HG03025 (cell line): ENCODE measurements at regions not wholly inside any gene's neighbourhood (a gene's known extent, or its start where the extent isn't known, plus 50 kb on each side); places are given as distances from the start of the nearest gene placed in this dataset.

ENCODE experiments used
- ATAC-seq: cut with Tn5 transposase; IDR thresholded peaks from one replicate; pipeline ENCODE4 v1.9.1; 2021; ENCODE audit warnings: mild to moderate bottlenecking, moderate library complexity; ENCODE audit not compliant: unreplicated experiment, low FRiP score

DNA sequence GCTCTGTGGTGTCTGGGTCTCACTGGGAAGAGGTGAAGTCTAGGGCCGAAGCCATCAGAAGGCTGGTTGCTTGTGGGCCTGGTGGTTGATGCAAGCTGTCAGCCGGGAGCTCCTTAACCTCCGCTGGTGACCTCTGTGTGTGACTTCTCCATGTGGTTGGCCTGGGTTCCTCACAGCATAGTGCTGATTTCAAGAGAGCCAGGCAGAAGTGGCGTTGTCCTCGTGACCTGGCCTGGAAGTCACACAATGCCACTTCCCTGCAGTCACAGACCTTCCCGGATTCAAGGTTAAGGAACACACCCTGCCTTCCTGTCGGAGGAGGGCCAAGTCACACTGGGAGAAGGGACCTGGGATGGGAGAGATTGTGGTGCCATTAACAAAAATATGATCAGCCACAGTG lies 303.7 kb upstream of the HS6ST1 start:
- ATAC-seq, result no peak

DNA sequence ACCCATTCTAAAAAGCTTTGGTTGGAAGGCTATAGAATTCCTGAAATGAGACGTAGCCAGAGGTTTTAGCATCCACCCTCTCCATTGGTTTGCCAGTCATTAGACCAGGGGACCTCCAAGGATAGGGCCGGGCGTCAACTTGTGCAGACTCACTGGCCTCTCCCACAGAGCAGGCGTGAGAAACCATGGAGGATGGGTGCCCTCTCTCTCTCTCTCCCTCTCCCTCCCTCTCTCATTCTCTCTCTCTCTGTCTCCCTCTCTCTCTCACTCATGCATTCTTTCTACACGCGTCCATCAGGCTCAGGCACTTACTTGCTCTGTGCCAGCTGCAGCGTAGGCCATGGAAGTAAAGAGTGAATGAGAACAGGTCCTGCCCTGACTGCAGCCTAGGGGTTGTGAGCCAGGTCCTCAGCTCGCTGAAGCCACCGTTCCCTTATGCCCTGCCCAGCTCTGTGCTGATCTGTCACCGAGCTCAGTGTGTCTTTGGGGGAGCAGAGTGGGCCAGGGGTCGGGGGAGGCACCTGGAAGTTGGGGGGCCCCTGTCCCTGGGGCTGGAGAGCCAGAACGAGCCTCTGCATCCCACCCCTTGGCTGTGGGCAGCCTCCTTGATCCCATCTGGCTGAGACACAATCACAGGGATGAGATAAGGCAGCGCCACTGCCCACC lies 304.4 kb upstream of the HS6ST1 start:
- ATAC-seq, result no peak

DNA sequence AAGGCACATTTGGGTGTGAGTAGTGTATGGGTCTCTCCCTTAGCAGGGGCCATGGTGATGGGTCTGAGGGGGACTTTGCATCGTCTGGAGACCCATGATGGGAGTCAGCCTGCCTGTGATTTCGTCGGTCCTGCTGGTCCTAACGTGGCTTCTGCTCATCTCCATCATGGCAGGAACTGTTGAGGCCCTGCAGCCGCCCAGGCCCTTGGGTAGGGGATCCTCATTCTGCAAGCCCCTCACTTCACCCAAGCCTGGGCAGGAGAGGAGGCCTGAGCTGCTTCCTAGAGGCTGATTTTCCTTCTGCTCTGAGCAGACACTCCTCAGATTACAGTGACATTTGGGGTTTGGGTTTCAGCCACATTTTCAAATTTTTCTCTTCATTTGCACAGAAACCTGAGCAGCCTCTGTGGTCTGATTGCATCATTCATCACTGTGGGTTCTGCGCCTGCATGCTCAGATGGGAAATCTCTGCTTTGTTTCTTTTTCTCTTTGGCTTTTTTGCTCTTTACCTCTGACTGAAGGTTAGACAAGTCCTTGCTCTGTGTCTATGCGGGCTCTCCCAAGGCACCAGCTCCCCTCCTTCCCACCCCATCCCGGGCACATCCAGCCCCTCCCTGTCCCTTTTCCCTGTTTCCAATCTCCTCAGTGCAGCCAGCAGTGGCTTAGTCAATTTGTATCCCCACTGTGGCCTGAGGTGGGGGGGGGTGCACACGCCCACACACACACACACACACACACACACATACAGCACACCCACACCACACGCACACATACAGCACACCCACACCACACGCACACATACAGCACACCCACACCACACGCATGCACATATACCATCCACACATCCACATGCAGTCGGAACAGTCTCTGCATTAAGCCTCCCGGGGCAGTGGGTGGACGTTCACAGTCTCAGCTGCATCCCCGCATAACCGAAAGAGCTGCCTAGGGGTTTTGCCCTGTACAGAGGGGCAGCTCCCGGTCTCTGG lies 305.4 kb upstream of the HS6ST1 start:
- ATAC-seq, result peak; percentile 79

DNA sequence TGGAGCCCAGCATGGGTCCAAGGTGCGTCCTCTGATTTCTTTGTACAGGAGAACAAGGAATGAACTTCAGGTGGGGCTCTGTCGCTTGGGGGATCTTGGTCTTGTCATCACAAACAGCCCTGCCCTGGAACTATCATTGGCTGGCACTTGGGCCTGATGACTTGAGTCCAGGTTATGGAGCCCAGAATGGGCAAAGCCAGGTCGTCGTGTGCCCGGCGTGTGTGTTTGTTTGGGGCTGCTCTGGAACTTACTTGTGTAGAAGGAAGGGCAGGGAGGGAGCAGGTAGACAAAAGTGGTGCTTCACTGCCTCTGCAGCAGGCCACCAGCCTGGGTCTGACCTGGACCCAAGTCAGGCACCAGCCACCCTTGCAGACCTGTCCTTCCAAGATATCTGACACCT lies 306.3 kb upstream of the HS6ST1 start:
- no peak for ATAC-seq

DNA sequence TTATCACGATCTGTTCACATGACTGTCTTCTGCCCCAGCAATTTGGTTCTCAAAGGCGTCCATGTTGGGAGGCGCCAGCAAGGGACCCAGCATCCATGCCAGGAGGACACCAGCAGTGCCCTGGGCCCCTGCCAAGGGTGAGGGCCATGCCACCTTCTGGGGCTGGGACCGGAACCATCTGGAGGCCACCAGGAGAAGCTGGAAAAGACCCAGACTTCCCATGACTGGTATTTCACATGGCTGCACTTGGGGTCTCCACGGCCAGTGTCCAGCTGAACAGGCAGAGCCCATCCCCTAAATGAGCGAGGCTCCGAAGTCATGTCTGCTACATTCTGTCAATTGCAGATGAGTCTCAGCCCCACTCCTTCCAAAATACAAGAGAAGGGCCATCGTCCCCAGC lies 306.8 kb upstream of the HS6ST1 start:
- no peak for ATAC-seq

DNA sequence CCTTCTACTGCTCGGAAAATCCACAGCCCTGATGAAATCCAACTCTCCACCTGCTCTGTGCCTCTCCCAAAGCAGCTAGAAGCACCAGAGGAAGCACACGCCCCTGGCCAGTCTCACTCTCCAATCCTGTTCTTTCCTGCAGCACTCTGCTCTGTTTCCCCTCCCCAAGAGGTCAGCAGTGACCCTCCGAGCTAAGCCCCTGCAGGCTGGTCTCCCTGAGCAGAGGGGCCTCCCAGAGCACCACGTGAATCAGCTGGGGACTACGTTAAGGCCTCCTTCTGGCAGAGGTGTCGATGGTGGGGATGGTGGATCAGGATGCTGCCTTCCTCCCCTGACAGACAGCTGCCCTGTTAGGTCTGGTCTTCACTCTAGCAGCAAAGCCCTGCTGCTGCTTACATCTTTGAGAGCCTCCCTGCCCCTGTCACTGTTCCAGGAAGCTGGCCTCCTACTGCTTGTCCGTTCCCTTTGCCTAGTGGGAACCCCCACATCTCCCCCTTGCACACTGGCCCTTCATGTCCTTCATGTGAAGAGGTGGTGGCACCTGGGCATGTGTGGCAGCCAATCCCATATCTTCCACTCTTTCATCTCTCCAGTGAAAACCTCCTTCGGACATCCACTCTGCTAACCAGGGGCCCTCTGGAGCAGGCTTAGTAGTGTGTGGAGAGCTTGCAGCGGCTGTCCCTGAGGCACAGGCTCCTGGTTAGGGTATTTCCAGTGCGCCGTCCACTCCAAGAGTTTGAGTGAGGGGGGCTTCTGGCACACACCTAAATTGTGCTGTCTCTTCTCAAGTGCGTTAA lies 307.5 kb upstream of the HS6ST1 start:
- no peak for ATAC-seq

DNA sequence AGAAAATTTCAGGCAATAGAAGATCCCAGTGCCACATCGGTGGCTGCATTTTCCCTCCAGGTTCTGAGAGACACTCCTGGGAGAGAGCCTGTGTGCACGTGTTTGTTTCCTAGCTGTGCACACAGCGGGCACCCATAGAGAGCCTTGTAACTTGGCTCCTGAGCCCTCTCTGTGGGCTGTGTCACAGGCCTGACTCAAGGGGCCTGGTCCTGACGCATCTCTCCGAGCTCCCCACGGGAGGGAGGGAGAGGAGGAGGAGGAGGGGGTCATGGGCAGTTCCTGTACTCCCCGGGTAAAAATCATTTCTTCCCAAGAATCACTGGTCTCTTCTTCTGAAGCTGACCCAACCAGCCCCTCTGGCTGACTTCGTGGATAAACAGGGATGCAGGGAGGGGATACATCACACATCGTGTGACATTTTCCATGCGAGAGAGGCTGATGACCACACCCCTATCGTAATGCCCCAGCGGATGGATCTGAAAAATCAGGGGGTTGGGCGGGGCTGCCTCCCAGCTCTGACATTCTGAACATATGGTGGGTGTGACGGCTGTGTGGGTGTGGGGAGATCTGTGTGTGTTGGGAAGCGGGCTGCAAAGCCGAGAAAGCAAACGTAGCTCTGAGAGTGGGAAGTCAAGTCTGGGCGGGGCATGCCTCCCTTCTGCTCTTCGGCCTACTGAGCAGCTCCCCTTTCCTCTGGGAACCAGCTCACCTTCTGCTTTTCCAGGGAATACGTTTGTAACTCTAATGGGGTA lies 308.3 kb upstream of the HS6ST1 start:
- no peak for ATAC-seq

DNA sequence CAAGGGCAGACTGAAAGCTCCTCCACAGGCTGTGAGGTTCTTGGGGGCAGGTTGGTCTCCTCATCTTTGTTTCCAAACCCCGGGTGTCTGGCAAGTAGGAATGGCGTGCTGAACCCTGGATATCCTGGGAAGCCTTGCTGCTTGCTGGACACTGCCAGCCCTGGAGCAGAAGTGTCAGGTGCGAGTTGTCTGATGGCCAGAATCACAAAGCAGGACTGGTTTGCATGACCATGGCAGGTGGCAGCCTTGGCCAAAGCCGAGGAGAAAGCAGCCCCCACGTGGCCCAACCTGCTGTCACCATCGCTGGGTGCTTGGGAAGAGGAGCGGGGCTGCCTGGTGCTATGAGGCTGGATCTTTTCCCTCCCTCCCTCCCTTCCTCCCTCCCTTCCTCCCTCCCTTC lies 309.5 kb upstream of the HS6ST1 start:
- ATAC-seq, result no peak

DNA sequence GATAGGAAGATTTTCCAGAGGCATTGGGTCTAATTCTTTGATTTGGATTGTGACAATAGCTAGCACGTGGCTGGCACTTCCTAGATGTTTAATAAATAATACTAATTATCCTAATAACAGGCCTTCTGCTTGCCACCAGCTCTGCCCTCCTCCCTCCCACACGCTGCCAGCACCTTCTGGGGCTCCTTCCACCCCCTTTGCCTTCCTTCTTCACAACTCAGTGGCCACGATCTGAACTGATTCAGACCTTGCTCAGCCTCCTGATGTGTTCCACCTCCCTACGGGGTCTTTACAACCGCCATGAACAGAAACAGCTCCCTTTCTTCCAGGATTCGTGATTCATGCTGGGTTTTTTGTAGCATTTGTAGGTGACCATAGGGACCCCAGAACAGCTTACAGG lies 310.3 kb upstream of the HS6ST1 start:
- ATAC-seq, result no peak

DNA sequence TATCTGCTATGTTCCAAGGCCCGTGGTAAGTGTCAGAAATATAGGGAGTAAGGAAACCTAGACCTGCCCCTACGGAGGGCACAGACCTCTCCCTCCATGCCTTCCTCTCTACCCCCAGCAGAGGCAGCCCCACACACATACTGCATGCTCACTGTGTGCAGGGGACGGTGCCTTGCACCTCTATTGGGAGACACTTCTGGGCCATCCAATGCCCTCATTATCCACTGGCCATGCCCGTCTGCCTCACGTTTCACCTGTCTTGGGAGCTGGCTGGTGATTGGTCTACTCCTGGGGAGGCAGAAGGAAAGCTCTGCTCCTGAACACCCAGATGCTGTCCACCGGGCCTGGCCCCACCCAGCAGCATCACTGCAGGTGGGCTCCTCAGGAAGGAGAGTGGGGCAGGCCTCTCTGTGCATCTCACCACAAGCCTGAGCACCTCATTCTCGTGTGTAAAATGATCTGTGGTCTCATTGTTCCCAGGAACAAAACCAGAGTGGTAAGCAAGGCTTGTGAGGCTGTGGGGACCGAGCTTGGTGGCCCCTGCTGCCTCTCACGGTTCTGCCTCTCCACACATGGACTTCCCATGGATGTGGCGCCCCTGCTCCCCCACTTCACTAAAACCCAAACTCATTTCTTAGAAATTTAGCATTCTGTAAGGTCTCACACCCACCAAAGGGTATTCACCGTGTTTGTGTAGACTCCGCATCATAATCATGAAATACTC lies 312.5 kb upstream of the HS6ST1 start:
- no peak for ATAC-seq

DNA sequence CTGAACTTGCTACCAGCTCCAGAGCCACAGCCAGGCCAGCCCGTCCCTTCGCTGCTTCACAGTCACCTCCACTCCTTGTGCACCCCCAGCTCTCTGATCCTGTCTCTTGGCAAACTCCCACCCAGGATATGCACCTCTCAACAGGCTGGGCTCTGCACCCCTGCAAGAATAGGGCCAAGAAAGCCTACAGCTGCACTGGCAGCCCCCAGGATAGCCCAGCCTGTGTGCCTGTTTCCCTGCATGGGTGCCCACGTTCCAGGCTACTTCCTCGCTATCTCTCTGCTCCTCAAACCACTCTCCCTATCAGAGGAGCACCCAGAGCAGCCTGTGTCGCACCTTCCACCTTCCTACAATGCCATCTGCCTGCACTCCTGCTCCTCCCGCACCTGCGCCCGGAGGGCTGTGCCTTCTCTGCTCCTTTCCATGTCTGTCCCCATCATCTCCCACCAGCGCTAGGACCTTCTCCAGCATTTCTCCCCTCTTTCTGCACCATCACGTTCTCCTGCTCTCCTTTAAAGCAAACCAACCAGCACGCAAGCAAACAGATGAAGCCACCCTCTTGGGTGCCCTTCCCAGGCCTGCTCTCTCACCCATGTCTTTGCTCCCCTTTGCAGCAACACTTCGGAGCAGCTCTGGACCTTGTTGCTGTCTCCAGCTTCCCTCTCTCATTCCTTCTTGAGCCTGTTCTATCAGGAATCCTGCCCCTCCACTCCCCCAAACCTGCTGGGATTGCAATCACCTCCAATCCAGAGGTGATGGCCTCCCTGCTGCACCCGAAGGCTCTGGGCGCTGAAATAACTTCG lies 313.2 kb upstream of the HS6ST1 start:
- ATAC-seq, result no peak

DNA sequence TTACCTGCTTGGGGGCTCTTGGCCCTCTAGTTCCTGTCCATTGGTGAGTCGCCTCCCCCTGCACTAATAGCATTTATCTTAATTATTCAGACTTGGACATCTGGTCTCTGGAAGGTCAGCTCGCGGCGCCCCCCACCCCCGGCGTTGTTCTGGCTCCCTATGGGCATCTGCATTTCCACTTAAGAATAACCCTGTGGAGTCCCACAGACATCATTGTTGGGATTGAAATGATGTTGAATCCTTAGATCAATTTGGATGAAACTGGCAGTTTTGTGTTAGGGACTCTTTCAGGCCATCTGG lies 313.8 kb upstream of the HS6ST1 start:
- ATAC-seq, result no peak

DNA sequence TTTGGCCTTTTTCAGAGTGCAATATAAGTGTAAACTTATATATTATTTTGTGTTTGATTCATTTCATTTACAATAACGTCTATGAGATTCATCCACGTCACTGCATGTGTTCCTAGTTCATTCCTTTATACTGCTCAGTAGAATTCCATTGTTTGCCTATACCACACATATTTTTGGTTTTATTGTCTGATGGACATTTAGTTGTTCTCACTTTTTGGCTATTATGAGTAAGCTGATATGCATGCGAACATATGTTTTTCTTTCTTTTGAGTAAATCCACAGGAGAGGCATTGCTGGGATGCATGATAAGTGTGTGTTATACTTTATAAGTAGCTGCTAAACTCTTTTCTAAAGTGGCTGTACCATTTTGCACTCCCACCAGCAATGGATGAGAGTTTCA lies 314.8 kb upstream of the HS6ST1 start:
- ATAC-seq, result no peak

DNA sequence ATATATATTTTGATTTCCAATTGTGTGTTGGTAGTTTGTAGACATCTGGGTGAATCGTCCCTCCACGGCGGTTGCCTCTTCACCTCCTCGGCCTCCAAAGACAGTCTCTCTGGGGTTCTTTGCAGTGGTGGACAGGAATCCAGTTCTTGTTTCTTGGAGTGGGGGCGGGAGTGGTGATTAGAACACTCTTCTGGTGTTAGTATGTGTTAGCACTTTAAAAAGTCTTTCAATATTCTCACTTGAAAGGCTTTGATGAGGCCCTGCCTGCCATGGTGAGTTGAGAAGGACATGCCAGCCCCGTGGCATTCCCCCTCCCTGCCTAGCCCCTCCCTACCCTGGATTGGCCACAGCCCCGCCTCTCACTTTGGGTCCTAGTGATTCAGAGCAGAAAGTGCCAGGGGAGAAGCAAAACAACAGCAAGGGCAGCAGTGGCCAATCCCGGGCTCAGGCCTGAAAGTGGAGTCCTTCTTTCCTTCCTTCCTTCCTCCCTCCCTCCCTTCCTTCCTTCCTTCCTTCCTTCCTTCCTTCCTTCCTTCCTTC lies 316.8 kb upstream of the HS6ST1 start:
- no peak for ATAC-seq

DNA sequence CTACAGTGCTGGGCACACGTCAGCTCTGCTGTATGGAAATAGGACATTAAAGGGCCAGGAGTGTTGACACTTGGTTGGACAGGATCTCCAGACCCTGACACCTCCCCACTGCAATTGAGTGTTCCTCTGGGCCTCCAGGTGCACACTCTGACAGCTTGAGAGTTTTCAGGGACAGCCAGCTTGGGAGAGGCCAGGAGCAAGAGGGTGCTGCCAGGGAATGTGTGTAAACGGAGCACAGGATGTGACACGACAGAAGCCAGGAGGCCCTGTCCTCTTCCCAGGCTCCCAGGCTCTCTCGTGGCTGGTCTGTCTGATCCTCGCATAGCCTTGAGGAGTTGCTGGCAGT lies 318.1 kb upstream of the HS6ST1 start:
- no peak for ATAC-seq

DNA sequence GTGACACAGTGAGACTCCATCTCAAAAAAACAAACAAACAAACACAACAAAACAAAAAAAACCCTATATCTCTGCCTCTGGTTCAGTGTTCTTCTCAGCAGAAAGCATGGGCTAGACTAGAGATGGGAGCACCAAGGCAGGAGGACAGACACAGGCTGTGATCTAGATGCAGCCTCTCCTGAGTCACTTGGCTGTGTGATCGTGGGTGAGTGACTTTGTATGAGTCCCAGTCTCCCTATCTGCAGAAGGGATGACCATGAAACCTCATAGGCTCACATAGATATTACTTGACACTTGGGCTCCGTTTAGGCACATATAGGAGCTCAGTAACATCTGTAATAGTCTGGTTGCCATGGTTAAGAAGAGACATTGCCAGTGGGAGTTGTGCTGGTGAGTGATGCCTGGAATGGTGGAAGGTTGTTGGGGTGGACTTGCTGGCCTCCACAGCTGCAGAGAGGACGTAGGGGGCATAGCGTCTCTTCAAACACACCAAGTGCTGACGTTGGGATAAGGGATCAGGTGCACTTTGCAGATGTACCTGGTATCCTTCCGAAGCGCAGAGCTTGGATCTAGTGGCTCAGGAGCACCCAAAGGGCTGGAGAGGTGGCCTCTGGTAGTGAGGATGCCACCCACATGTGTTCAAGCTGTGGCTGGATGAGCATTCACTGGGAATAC lies 318.9 kb upstream of the HS6ST1 start:
- no peak for ATAC-seq

DNA sequence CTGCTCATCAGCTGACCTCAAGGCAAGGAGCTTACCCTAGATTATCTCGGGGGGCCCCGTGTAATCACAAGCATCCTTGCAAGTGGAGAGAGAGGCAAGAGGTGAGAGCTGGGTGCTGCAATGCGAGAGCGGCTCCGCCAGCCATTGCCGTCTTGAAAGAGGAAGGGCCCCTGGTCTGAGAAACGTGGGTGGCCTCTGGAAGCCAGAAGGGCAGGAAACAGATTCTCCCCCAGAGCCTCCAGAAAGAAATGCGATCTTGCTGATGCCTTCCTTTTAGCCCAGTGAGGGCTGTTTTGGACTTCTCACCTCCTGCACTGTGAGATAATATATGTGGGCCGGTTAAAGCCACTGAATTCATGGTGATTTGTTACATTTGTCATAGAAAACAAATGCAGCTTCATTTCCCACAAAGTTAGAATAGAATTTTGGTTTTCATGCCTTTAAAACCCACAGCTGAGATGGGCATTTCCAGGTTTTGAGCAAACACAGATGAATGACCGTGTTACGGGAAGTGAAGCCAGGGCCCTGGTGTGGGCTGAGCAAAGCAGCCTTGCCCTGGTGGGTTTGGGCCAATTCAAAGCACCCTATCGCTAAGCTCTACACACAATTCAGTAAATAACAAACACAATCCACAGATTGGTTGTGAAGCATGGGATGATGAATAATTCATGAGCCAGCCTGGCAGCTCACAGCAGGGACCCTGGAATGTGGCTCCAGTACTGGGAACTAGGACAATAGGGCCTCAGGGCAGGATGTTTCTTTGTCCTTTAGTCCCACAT lies 319.9 kb upstream of the HS6ST1 start:
- ATAC-seq, result no peak

DNA sequence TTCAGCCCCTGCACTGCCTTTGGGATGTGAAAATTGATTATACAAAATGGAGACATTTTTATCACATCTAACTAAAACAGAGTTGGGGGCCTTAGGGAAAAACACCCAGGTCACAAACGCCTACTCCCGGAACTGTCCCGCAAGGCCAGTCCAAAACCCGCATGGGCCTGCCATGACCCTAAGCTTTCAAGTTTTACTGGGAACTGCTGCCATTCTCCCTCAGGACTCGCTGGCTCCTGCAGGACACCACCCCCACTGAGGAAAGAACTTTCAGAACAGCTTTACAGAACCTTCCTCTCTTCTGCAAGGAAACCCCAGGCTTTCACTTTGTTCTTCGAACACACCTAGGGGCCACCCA lies 320.4 kb upstream of the HS6ST1 start:
- no peak for ATAC-seq
